Islet precursor cell (in vitro differentiated cells): ENCODE measurements at regions not wholly inside any gene's neighbourhood (a gene's known extent, or its start where the extent isn't known, plus 50 kb on each side); places are given as distances from the start of the nearest gene placed in this dataset.

Experiments used
- DNase-seq: peaks from one replicate; pipeline ENCODE4 v3.0.0-alpha.2; 2018

- no peak for DNase-seq
Measured at GRCh38 chr20:55586610-55587009, 418.7 kb downstream of the CBLN4 start.

- DNase-seq, result no peak
Measured at GRCh38 chr20:55584964-55585363, 420.4 kb downstream of the CBLN4 start.

DNA sequence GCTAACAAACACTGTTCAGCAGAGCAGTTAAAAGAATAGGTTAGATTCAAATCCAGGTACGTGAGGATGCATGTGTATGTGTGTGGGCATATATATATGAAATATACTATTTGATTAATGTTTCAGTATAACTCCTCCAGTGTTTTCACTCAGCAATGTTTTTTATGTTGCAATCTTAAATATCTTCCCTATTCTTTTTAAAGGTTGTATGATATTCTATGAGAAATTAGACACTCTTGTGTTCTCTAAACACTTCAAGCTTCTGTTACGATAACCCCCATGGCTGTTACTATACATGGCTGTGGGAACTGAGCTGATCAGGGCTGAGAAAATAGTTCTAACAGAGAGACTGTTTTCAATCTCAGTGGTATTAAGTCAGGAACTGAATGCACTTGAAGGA is 421.0 kb downstream of the CBLN4 start:
- no peak for DNase-seq

DNA sequence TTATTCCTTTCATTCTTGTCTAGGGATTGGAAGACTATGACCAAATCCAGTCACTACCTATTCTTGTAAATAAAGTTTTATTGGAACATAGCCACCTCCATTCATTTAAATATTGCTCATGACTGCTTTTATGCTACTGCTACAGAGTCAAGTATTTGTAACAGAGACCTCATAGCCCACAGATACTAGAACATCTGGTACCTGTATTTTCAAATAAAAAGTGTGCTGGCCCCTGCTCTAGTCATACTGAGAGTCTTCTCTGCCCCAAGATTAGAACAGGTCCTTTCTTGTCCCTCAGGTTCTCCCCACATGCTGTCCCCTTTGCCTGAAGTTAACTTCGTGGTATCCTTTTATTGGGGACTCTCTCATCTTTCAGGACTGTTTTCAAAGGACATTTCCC is 422.3 kb downstream of the CBLN4 start:
- no peak for DNase-seq

- no peak for DNase-seq
Measured at GRCh38 chr20:55582498-55582897, 422.8 kb downstream of the CBLN4 start.

DNA sequence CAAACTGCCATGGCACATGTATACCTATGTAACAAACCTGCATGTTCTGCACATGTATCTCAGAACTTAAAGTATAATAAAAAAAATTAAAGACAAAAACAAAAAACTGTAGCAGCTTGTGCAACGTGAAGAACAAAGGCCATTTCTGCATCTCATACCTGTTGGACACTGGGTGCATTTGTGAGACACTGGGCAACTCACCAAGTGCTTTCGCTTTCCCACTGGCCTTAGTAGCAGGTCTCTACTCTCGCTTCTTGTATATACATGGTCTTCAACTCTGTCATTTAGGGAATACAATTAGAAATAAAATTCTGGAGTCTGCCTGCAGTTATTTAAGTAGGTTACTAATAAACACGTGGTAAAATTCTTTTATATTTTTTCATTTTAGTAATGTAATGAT is 423.8 kb downstream of the CBLN4 start:
- DNase-seq, result no peak

GRCh38 chr20:55580475-55580874 is 424.8 kb downstream of the CBLN4 start:
- DNase-seq, result no peak

- no peak for DNase-seq
Measured at GRCh38 chr20:55579802-55580201, 425.5 kb downstream of the CBLN4 start.

GRCh38 chr20:55576981-55577380 is 428.3 kb downstream of the CBLN4 start:
- DNase-seq, result no peak

GRCh38 chr20:55569084-55569483 is 436.2 kb downstream of the CBLN4 start:
- no peak for DNase-seq

DNA sequence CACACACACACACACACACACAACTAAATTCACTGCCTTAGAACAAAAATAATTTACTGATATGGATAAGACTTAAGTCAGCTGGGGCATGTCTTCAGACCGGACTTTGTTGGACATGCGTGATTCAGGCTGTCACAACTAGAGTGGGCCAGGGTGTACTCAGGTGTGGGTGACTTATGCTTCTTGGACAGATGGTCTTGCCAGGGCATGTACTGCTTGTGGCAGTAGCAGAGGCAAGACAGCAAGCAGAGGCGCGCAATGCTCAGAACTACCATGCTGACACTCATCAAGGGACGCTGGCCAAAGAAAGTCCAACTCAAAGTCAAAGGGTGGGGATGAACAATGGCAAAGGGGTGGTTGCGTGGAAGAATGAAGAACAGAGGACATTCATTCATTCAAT is 437.5 kb downstream of the CBLN4 start:
- no peak for DNase-seq

DNA sequence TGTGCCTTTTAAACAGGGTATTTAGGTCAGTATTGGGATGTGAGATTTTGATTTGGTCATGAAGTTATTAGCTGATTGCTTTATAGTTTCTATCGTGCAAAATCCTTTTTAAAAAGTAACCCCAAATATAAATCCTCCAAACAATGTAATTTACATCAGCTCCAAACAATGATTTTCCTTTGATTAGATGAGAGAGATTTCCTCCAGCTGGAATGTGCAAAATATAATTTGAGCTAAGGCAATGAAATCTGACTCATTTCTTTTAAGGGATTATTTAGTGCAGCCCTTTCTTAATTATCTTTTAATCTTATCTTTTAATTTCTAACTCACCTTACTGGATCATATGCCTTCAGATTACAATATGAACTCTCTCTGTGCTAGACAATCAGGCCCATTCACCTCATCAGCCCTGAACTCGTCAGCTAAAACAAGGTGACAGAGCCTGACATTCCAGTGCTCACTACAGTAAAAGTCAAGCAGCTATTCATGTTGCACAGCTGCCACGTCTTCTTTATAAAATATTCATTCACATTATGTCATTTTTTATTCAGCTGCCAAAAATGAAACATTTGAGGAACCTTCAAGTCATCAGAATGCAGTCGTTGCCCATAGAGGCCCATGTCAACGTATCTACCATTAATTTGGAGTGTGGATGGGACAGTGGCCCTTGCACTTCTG is 440.1 kb downstream of the CBLN4 start:
- no peak for DNase-seq

DNA sequence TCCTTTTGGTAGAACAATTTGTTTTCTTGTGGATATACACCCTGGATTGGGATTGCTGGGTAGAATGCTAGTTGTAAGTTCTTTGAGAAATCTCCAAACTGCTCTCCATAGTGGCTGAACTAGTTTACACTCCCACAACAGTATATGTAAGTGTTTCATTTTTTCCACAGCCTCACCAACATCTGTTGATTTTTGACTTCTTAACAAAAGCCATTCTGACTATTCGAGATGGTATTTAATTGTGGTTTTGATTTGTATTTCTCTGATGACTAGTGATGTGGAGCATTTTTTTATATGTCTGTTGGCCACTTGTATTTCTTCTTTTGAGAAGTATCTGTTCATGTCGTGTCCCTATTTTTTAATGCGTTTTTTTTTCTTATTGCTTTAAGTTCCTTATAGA is 444.1 kb downstream of the CBLN4 start:
- DNase-seq, result no peak

DNA sequence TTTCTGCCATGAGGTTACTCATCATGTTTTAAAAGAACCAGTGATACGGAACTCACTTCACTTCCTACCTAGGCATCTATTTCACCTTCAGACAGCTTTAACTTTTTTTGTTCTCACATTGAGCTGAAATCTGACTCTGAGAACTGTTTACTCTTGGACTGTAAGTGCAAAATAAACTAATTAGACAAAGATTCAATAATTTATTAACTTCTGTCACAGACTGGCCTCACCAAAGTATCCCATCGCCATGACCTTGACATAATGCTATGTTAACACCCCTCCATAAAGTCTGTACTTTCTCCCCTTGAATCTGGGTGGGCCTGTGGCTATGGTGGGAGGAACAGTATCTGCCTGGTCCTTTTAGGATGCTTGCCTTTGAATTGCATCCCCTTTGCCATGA is 448.1 kb downstream of the CBLN4 start:
- no peak for DNase-seq

GRCh38 chr20:55555075-55555650 is 450.2 kb downstream of the CBLN4 start:
- no peak for DNase-seq

GRCh38 chr20:55544638-55545037 is 460.7 kb downstream of the CBLN4 start:
- DNase-seq, result no peak

DNA sequence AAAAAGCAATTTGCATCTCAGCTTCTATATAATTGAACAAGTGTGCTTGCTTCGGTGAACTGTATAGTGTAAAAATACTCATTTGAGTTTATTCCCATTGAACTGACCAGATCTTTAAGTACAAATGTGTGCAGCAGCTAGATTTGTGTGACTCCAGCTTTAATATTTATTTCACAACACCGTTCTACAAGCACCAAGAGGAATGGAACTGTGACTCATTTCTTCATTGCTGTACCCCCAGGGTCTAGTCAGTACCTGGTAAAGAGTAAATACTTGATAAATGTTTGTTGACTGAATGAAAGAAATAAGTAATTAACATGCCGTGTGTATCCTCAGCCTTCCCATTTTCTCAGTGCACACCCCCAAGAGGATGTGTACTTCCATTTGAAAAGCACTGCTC is 464.8 kb downstream of the CBLN4 start:
- DNase-seq, result no peak

DNA sequence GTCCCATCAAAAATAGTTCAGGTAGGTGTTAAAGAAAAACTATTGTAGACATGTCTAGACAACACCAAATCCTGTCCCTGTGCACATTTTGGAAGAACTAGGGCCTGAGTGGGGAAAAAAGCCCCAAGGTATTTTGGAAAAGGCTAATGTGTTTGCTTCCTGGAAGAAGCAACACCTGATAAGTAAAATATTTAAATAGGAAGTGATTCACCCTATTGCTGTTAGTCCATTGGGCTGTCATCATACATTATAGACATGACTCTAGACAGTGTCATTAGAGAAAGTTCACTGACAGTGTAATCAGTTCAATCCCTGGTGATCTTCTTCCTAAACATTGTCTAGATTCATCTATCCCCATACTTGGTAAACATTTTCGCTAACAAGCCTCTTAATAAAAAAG is 465.3 kb downstream of the CBLN4 start:
- DNase-seq, result no peak

DNA sequence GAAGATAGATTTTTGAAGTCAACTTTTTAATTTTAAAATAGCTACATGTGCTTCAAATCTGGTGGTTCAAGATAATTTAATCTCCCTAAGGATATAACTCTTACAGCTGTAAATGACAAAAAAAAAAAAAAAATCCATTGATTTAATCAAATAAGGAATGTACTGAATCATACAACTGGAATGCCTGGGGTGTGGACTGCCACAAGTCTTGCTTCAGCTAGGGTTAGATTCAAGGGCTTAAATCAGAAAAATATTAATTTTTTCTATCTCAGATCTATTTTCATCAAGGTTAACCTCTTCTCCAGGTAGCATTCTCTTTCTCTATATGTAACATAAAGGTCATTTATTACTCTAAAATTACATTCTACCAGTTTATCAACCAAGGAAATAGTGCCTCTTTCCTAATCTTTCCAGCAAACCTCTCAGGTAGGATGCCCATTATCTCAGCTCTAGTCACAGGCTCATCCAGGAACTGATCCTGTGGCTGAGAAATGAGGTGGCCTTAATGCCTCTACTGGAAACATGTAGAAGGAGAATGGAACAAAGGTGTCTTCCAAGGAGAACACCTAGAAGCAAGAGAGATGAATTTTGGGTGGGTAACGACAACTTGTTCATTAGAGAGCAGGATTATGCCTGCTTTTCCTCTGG is 466.9 kb downstream of the CBLN4 start:
- DNase-seq, result no peak

GRCh38 chr20:55535366-55535765 is 470.0 kb downstream of the CBLN4 start:
- no peak for DNase-seq

GRCh38 chr20:55533632-55534031 is 471.7 kb downstream of the CBLN4 start:
- DNase-seq, result no peak

DNA sequence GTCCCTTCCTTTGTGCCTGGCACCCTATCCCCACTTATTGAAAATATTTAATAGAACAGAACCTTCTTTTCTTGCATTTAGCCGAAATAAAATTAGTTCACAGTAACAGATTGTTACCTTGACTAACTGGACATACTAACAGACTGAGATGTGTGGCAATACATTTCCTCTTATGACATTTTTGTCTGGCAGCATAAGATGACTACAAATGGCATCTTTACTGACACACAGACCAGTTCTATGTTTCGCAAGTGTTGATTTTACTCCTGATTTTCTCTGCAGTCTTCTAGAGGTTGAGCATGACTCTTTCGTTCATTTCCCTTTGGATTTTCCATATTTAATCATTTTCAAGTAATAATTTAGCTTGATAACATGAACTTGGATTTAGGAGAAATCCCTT is 474.6 kb downstream of the CBLN4 start:
- no peak for DNase-seq

GRCh38 chr20:55528482-55528881 is 476.8 kb downstream of the CBLN4 start:
- no peak for DNase-seq

- DNase-seq, result peak; percentile 72
Measured at GRCh38 chr20:55522296-55522815, 483.0 kb downstream of the CBLN4 start.
